ENCODE measurements at regions not wholly inside any gene's neighbourhood (a gene's known extent, or its start where the extent isn't known, plus 50 kb on each side); places are given as distances from the start of the nearest gene placed in this dataset.
"Not testable (repeated sequence)": the region's sequence is repeated elsewhere in the genome, so short reads cannot be mapped to it uniquely, and the experiment has no call there.

DNA sequence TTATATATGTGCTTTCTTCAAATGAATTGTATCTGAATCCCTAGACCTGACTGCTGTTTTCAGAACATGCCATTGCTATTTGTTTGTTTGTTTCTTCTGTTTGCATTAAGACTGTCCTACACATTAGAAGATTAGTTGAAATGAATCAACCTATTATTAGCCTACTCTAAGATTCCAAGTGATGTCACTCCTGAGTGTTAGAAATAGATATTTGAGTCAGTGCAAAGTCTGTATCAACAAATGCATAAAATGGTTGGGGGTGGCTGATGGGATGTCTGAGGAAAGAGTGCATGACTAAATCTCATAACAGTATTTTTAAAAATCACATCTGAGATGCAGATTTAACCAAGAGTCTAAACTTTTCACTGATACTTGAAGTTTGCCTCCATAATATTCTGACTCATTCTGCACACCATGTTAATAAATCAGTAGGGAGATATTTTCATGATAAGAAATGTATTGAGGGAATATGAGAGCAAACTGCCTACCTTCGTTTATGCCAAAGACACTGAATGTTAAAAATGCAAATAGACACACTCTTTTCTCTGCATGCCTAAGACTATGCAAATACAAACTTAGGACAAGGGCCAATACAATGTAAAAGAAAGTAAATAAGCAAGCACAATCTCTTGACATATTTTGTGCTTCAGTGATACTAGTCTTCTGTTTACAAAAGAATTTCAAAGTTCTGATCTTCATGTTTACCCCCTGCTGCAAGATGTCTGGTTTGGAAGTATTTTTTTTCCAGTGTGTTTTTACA lies 253.3 kb downstream of the LIG4 start:
- no peak for DNase-seq
- in situ Hi-C loops (cut with HindIII; ENCODE audit: low pct_ligation_motif_present, low pct_unique_long_range_greater_than_20kb, low sequenced_read_pairs) = no loop called here

DNA sequence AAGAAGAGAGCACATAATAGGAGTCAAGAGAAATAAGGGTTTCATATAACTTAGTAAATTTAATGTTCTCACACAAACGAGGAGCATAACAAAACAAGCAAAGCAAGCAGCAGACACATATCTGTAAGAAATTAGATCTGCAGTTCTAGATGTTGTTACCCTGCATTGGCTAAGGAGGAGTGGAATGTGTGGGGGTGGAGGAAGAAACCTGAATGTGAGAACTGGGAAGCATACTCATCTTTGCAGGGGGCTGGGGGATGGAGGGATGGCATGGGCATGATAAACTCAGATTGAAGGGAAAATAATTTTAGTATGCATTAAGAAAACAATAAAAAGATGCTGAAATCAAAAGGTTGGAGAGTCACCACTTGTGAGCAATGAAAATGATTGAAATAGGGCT lies 255.0 kb downstream of the LIG4 start:
- in situ Hi-C loops (cut with HindIII; ENCODE audit: low pct_ligation_motif_present, low pct_unique_long_range_greater_than_20kb, low sequenced_read_pairs) = no loop called here
- no peak for DNase-seq

DNA sequence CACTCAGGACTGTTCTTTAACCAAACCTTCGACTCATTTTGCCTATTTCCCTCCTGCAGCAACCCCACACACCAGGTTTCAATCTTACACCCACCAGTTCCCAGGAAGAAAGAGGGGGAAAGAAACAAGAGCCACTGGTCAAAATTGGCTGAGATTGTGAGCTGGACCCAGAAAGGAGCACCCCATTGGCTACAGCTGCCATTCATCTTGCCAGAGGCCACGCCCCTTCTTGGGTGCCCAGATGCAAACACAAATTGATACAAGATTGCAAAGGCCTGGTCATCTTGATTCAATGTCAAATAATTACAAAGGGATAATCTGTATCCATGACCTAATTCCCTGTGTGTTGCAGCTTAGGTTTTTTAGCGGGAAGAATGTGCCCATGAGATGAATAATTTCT lies 258.4 kb downstream of the LIG4 start:
- in situ Hi-C loops (cut with HindIII; ENCODE audit: low pct_ligation_motif_present, low pct_unique_long_range_greater_than_20kb, low sequenced_read_pairs) = no loop called here

DNA sequence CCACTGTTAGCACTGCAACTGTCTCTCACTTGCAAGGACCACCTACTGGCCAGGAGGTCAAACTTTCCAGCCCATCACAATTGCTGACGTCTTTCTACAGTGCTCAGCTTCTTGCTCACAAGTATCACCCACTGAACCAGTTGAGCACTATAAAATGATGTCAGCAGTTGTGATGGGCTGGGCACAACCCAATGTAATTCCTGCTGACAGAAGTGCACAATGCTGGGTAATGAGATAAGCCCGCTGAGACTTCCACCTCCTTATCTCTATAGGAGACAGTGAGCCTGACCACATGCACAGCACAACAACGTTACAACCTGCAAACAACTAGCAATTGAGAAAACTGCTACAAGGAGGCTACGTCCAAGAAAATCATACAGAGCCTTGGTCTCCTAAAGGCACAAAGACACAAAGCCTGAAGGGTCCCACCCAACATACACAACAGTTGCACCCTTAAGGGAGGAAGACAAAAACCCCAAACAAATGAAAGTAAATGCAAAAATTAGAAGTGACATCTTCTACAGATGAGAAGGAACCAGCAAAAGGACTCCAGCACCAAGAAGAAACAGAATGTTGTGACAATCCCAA lies 273.2 kb downstream of the LIG4 start:
- no peak for DNase-seq
- in situ Hi-C loops (cut with HindIII; ENCODE audit: low pct_ligation_motif_present, low pct_unique_long_range_greater_than_20kb, low sequenced_read_pairs) = no loop called here

More for the DNA sequence above, 258.4 kb downstream of the LIG4 start:
- DNase-seq = no peak

DNA sequence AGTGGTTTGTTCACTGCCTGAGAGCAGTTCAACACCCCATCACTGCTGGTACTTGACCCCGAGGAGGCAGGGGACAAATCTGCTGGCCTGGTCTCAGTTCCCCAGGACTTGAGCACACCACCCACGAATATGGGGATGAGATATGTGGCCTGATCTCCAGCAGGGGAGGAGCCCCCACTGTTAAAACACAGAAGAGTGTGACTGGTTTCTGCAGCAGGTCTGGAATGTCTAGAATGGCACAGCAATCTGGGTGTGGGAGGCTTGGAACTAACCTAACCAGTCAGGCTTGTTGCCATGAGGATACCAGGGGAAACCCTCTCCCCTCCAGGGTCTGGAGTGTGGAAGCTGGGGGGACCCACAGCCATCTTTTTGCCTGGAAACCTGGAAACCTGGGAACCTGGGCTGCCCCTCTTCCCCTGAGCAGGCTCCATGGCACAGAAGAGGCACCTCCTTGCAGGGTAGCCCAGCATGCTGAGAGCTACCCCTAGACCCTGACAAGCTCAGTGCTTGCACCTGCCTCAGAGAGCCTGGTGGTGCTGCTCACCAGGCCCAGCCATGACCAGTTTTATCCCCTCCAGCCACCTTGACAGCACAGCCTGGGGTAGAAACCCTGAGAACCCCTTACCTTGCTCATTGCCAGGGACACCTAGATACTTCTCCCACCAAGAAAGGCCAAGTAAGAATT lies 273.8 kb downstream of the LIG4 start:
- in situ Hi-C loops (cut with HindIII; ENCODE audit: low pct_ligation_motif_present, low pct_unique_long_range_greater_than_20kb, low sequenced_read_pairs) = no loop called here
- no peak for DNase-seq

DNA sequence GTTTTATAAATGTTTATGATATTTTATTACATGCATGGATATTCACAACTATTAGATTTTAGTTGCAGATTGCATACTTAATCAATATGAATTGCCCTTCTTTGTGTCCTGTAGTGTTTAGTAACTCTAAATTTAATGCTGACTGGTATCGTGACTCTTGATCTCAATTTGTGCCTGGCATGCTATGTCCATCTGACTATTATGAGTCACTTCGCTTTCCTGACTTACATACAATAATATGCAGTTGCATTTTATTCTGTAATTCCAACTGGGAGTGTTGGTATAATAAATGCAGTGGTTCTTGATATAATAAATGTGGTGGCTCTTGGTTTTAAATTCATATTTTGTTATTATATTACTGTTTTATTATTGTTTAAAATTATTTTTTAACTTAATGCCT lies 277.5 kb downstream of the LIG4 start:
- in situ Hi-C loops (cut with HindIII; ENCODE audit: low pct_ligation_motif_present, low pct_unique_long_range_greater_than_20kb, low sequenced_read_pairs) = no loop called here
- no peak for DNase-seq

DNA sequence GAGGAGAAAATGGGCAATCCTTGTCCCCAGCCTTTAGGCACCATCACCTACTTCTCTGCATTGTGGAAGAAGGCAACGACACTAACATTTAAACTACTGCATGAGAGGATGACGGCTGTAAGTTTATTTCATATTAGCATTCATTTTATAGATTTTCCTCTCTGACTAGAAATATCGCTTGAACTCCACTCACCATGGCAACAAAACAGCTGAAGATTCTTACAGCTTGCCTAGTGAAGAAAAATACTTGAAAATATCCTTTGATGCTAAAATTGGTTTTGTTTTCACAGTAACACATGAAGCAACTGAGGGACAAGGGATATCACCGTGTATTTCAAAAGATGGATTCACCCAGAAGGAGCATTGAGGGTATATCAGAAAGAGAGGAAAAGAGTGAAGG lies 284.3 kb downstream of the LIG4 start:
- no peak for DNase-seq
- in situ Hi-C loops (cut with HindIII; ENCODE audit: low pct_ligation_motif_present, low pct_unique_long_range_greater_than_20kb, low sequenced_read_pairs) = no loop called here

DNA sequence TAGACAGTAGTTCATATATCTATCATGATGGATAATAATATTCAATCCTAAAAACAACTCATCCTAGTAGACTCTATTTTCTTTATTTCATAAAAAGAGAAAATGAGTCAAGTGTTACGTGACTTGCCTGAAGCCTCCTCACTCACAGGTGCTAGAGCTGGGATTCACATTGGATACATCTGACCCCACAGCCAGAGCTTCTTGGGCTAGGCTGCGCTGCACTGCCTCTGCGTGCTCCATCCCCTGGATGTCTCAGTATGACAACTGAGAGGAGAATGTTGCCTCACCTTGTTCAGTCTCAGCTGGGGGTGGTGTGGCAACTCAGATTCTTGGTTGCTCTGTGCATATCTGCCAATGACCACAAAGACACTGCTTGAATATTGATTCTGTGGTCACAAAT lies 286.6 kb downstream of the LIG4 start:
- no peak for DNase-seq
- in situ Hi-C loops (cut with HindIII; ENCODE audit: low pct_ligation_motif_present, low pct_unique_long_range_greater_than_20kb, low sequenced_read_pairs) = no loop called here

DNA sequence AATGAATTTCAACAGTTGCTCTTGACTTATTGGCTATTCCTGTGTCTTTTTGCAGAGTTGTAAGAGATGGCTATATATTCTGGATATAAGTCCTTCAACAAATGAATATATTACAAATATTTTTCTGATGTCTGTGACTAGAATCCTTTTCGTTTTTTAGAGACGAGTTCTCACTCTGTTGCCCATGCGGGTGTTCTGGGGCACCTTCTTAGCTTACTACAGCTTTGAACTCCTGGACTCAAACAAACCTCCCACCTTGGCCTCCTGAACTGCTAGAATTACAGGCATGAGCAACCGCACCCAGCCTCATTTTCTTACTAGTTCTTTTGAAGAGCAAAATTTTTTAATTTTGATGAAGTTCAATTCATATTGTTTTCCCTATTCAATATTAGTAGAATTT lies 287.8 kb downstream of the LIG4 start:
- in situ Hi-C loops (cut with HindIII; ENCODE audit: low pct_ligation_motif_present, low pct_unique_long_range_greater_than_20kb, low sequenced_read_pairs) = no loop called here
- no peak for DNase-seq

DNA sequence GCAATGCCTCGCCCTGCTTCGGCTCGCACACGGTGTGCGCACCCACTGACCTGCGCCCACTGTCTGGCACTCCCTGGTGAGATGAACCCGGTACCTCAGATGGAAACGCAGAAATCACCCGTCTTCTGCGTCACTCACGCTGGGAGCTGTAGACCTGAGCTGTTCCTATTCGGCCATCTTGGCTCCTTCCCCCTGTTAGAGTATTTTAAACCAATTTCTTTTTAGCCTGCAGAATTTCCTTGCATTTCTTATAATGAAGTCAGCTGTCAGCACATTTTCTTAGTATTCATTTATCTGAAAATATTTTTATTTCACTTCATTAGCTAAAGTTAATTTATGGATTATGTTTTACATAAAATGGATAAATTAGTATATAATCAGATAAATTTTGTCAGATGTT lies 288.8 kb downstream of the LIG4 start:
- DNase-seq; in situ Hi-C loops (cut with HindIII; ENCODE audit: low pct_ligation_motif_present, low pct_unique_long_range_greater_than_20kb, low sequenced_read_pairs): not testable (repeated sequence)

DNA sequence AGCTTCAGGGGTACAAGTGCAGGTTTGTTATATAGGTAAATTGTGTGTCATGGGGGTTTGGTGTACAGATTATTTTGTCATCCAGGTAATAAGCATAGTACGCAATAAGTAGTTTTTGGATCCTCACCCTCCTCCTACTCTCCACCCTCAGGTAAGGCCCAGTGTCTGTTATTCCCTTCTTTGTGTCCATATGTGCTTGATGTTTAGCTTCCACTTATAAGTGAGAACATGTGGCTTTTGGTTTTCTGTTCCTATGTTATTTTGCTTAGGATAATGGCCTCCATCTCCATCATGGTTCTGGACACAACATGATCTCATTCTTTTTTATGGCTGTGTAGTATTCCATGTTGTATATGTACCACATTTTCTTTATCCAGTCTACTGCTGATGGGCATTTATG lies 298.4 kb downstream of the LIG4 start:
- DNase-seq; in situ Hi-C loops (cut with HindIII; ENCODE audit: low pct_ligation_motif_present, low pct_unique_long_range_greater_than_20kb, low sequenced_read_pairs): not testable (repeated sequence)

DNA sequence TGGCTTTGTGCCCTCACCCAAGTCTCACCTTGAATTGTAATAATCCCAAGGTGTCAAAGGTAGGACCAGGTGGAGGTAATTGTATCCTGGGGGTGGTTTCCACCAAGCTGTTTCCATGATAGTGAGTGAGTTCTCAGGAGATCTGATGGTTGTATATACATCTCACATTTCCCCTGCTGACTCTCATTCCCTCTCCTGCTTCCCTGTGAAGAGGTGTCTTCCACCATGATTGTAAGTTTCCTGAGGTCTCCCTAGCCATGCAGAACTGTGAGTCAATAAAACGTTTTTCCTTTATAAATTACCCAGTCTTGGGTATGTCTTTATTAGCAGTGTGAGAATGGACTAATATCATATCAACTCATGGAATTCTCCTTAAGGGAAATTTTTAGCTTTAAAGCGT lies 302.6 kb downstream of the LIG4 start:
- in situ Hi-C loops (cut with HindIII; ENCODE audit: low pct_ligation_motif_present, low pct_unique_long_range_greater_than_20kb, low sequenced_read_pairs) = no loop called here
- no peak for DNase-seq

DNA sequence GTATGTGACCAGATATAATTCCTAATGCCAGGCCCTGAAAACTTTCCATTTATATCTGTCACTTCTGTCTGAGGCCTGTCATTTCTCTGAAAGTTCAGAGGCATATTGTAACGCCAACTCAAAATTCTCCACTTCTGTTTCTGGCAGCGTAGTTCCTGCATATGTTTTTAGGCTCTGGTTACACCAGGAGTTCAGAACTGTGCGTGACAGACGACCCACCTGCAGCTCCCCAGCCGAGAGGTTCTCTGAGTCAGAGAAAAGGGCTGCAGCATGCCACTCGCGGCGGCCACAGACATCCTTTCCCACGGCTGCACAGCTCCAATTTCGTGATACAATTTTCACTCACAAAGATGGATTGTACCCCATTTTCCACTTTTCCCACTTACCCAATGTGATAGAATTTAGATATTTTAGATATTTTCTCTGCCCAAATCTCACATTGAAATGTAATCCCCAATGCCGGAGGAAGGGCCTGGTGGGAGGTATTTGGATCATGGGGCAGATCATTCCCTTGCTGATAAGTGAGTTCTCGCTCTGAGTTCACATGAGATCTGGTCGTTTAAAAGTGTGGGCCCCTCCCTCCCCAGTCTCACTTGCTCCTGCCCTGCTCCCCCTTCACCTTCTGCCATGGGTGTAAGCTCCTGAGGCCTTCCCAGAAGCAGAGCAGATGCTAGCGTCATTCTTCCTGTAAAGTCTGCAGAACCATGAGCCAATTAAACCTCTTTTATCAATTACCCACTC lies 308.1 kb downstream of the LIG4 start:
- no peak for DNase-seq
- in situ Hi-C loops (cut with HindIII; ENCODE audit: low pct_ligation_motif_present, low pct_unique_long_range_greater_than_20kb, low sequenced_read_pairs) = no loop called here

DNA sequence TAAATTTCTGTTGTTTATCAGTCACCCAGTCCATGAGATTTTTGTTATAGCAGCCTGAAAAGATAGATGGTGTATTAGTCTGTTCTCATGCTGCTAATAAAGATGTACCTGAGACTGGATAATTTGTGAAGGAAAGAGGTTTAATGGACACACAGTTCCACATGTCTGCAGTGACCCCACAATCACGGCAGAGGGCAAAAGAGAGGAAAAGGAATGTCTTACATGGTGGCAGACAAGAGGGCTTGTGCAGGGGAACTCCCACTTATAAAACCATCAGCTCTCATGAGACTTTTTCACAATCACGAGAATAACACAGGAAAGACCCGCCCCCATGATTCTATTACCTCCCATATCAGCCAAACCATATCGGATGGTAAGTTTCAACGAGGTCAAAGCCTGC lies 309.2 kb downstream of the LIG4 start:
- DNase-seq = no peak
- in situ Hi-C loops (cut with HindIII; ENCODE audit: low pct_ligation_motif_present, low pct_unique_long_range_greater_than_20kb, low sequenced_read_pairs) = no loop called here

DNA sequence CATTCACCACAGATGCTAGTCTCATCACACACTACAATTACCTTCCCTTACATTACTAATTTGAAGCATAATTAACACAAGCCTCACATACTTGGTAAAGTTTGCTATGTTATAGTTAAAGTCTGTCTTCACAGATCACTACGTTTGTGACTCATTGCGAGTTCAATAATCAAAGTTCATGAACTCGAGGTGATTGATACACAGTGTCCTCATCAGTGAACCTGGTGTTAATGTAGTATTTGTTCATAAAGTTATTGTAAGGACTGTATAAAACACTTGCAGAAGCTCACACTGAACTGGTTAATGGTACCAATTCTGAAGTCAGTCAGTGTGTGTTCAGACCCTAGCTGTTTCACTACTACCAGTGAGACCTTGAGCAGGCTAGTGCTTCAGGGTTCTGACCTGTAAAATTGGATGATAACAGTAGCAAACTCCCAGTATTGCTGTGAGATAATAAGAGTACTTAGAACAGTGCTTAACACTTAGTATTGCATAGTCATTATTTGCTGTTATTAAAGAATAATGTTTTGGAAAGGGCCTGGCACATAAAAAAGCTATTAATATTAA lies 313.3 kb downstream of the LIG4 start:
- in situ Hi-C loops (cut with HindIII; ENCODE audit: low pct_ligation_motif_present, low pct_unique_long_range_greater_than_20kb, low sequenced_read_pairs) = no loop called here
- no peak for DNase-seq

DNA sequence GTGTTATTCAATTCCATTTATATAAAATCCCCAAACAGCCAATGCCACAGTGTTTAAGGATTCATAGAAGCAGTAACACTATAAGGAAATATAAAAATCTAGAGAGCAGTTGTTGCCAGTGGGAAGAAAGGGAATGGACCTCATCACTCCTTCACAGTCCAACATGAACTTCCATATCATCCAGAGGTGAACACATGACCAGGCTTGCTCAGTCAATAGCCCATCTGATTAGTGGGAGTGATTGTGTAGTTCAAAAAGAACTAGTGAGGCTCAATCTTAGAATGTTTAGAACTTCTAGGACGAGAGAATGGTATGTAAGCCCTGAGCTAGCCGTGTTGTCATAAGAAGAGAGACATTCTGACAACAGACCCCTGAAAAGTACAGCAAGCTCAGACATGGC lies 314.1 kb downstream of the LIG4 start:
- in situ Hi-C loops (cut with HindIII; ENCODE audit: low pct_ligation_motif_present, low pct_unique_long_range_greater_than_20kb, low sequenced_read_pairs) = no loop called here
- DNase-seq = no peak

DNA sequence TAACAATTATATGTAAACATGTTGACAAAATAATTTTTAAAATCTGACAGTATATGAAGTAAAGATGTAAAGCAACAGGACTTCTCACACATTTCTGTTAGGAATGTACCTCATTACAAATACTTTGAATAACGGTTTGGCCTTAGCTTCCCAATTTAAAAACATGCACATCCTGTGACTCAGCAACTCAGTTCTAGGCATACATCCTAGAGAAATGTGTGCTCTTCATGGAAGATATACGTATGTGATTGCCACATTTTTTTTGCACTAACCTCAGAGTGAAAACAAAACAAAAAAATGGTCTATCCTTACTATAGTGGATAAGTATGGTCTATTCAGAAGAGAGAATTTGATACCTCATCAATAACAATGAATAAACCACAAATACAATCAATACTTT lies 314.6 kb downstream of the LIG4 start:
- in situ Hi-C loops (cut with HindIII; ENCODE audit: low pct_ligation_motif_present, low pct_unique_long_range_greater_than_20kb, low sequenced_read_pairs) = no loop called here
- no peak for DNase-seq

DNA sequence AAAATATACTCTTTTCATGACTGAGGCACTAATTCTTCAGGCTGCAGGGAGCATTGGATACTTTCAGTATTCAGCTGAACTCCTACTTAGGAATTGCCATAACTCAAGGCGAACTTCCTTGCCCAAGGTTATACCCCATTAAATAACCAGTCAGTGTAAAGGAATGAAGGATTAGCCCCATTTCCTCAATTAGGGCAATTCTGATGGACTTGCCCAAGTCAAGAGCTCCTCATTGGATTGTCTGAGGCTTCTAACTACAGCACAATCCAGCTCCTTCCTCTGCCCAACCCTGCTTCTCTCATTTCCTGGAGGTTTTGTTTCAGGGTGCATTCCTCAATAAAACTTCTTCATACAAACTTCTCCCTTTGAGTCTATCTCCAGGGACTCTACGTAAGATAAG lies 329.2 kb downstream of the LIG4 start:
- in situ Hi-C loops (cut with HindIII; ENCODE audit: low pct_ligation_motif_present, low pct_unique_long_range_greater_than_20kb, low sequenced_read_pairs) = no loop called here
- no peak for DNase-seq

DNA sequence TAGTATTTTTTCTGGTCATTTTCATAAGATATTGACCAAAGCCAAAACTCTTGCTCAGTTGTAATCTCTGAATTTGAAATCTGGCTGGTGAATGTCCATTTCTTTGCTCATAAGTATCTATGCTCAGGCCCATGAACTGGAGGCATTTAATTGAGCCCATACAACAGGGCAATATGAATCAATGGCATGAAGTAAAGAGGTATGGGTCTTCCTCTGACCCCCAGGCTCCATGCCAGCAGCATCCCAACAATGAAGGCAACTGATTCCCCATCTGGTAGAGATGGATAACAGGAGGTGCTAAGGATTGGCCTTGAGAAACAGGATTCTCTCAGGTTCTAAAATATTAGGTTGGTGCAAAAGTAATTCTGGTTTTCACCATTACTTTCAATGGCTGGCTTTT lies 330.8 kb downstream of the LIG4 start:
- no peak for DNase-seq
- in situ Hi-C loops (cut with HindIII; ENCODE audit: low pct_ligation_motif_present, low pct_unique_long_range_greater_than_20kb, low sequenced_read_pairs) = no loop called here

Measured in ACHN (cell line).